ENCODE measurements at regions not wholly inside any gene's neighbourhood (a gene's known extent, or its start where the extent isn't known, plus 50 kb on each side); places are given as distances from the start of the nearest gene placed in this dataset.

DNA sequence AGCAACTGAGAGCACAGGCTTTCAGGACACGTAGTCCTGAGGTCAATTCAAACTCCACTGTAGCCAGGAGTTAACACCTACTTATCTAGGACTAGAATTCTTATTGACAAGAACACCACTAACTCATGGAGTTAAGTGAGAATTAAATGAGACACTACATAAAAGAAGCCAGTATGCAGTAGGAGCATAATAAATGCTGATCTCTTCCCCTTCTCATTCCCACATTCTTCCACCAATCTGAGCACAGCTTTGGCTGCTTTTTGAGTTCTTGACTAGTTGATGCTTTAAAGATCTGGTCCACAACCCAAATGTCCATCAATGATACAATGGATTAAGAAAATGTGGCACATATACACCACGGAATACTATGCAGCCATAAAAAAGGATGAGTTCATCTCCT is 55.2 kb downstream of the TTC32 start:
- TF ChIP-seq SUZ12 (IDR thresholded peaks at IDR 0.05; ENCODE audit: extremely low read depth, insufficient read depth, insufficient read length) (no peak), YY1 (IDR thresholded peaks at IDR 0.05; ENCODE audit: insufficient read depth, insufficient read length) (no peak)
